Neural progenitor cell (in vitro differentiated cells): ENCODE measurements at regions not wholly inside any gene's neighbourhood (a gene's known extent, or its start where the extent isn't known, plus 50 kb on each side); places are given as distances from the start of the nearest gene placed in this dataset.

Source experiments
- DNase-seq: peaks from one replicate; pipeline ENCODE4 v3.0.0-alpha.2; 2016; ENCODE audit warnings: low spot score
- H2AFZ ChIP-seq: fragments of 200-600 bp; sonication (generic); replicated peaks from 2 replicates; pipeline ENCODE4 v1.6.1; 2016; ENCODE audit warnings: antibody characterized with exemption
- H3F3A ChIP-seq: fragments of 200-600 bp; sonication (generic); 2 replicates; pipeline ENCODE4 v1.6.1; 2016; ENCODE audit warnings: antibody characterized with exemption, low read depth
- H3K27ac ChIP-seq: fragments of 200-600 bp; sonication (generic); 2 replicates; pipeline ENCODE4 v1.5.1; 2016; ENCODE audit warnings: mild to moderate bottlenecking
- H3K27me3 ChIP-seq: fragments of 200-600 bp; sonication (generic); 2 replicates; pipeline ENCODE4 v1.6.1; 2016; ENCODE audit warnings: mild to moderate bottlenecking, moderate library complexity
- H3K36me3 ChIP-seq: fragments of 200-600 bp; sonication (generic); 2 replicates; pipeline ENCODE4 v1.5.1; 2016
- H3K4me1 ChIP-seq: fragments of 200-600 bp; sonication (generic); 2 replicates; pipeline ENCODE4 v1.6.1; 2016; ENCODE audit warnings: mixed run types
- H3K4me2 ChIP-seq: fragments of 200-600 bp; sonication (generic); 2 replicates; pipeline ENCODE4 v1.6.1; 2016
- H3K4me3 ChIP-seq: fragments of 200-600 bp; sonication (generic); 2 replicates; pipeline ENCODE4 v1.5.1; 2016
- H3K79me2 ChIP-seq: fragments of 200-600 bp; sonication (generic); 2 replicates; pipeline ENCODE4 v1.6.1; 2016; ENCODE audit warnings: low read depth
- H3K9ac ChIP-seq: fragments of 200-600 bp; sonication (generic); 2 replicates; pipeline ENCODE4 v1.6.1; 2016
- H3K9me3 ChIP-seq: fragments of 200-600 bp; sonication (generic); 2 replicates; pipeline ENCODE4 v1.5.1; 2016; ENCODE audit warnings: low read depth
- H4K20me1 ChIP-seq: fragments of 200-600 bp; sonication (generic); 2 replicates; pipeline ENCODE4 v1.6.1; 2016; ENCODE audit warnings: low read depth
- H3K27ac Mint-ChIP-seq: 3 replicates; pipeline ENCODE4 v1.8.0; 2021; ENCODE audit warnings: mixed read lengths
- H3K27me3 Mint-ChIP-seq: 2 replicates; pipeline ENCODE4 v1.8.0; 2022; ENCODE audit warnings: low read depth, mild to moderate bottlenecking, inconsistent platforms, moderate library complexity, mixed read lengths; ENCODE audit not compliant: insufficient read depth
- H3K36me3 Mint-ChIP-seq: 3 replicates; pipeline ENCODE4 v1.8.0; 2021; ENCODE audit warnings: mixed read lengths
- H3K4me1 Mint-ChIP-seq: 3 replicates; pipeline ENCODE4 v1.8.0; 2021; ENCODE audit warnings: mixed read lengths
- H3K4me3 Mint-ChIP-seq: 3 replicates; pipeline ENCODE4 v1.8.0; 2021; ENCODE audit warnings: mild to moderate bottlenecking, moderate library complexity, mixed read lengths
- H3K9me3 Mint-ChIP-seq: 3 replicates; pipeline ENCODE4 v1.8.0; 2020; ENCODE audit warnings: mixed read lengths
- EZH2 ChIP-seq: fragments of 200-600 bp; sonication (generic); IDR thresholded peaks from 2 replicates; pipeline ENCODE4 v1.6.1; 2017; ENCODE audit warnings: antibody characterized with exemption, mild to moderate bottlenecking, moderate library complexity
- EZH2phosphoT487 ChIP-seq: fragments of 200-600 bp; sonication (generic); IDR thresholded peaks from 2 replicates; pipeline ENCODE4 v1.6.1; 2017; ENCODE audit warnings: antibody characterized with exemption
- TF ChIP-seq, protein P1 (sequence below): fragments of 200-600 bp; sonication (generic); IDR thresholded peaks from 2 replicates; pipeline ENCODE4 v1.5.1; 2017; ENCODE audit warnings: antibody characterized with exemption, mild to moderate bottlenecking

- H3K27ac ChIP-seq, result no peak overlapping the region
- H3K79me2 ChIP-seq, result no peaks in the 10 kb centered on the region
- Mint-ChIP-seq H3K27me3 (no peaks in the 10 kb centered on the region), H3K27ac (no peak overlapping the region), H3K4me1 (peaks cover 5% of the 10 kb centered on the region), H3K9me3 (peaks cover 2% of the 10 kb centered on the region), H3K36me3 (no peaks in the 10 kb centered on the region), H3K4me3 (no peak overlapping the region)
- TF ChIP-seq EZH2phosphoT487 (no peak), EZH2 (no peak)
- TF ChIP-seq, protein P1, sequence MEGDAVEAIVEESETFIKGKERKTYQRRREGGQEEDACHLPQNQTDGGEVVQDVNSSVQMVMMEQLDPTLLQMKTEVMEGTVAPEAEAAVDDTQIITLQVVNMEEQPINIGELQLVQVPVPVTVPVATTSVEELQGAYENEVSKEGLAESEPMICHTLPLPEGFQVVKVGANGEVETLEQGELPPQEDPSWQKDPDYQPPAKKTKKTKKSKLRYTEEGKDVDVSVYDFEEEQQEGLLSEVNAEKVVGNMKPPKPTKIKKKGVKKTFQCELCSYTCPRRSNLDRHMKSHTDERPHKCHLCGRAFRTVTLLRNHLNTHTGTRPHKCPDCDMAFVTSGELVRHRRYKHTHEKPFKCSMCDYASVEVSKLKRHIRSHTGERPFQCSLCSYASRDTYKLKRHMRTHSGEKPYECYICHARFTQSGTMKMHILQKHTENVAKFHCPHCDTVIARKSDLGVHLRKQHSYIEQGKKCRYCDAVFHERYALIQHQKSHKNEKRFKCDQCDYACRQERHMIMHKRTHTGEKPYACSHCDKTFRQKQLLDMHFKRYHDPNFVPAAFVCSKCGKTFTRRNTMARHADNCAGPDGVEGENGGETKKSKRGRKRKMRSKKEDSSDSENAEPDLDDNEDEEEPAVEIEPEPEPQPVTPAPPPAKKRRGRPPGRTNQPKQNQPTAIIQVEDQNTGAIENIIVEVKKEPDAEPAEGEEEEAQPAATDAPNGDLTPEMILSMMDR, result no peak
- H3K36me3 ChIP-seq, result no peaks in the 10 kb centered on the region
- DNase-seq, result no peak
- H3K4me3 ChIP-seq, result no peak overlapping the region
- H3K9ac ChIP-seq, result no peak overlapping the region
- H4K20me1 ChIP-seq, result no peaks in the 10 kb centered on the region
- H3F3A ChIP-seq, result no peaks in the 10 kb centered on the region
- no peaks in the 10 kb centered on the region for H3K9me3 ChIP-seq
- no peaks in the 10 kb centered on the region for H3K4me1 ChIP-seq
- no peak overlapping the region for H3K4me2 ChIP-seq
- H3K27me3 ChIP-seq, result no peaks in the 10 kb centered on the region
- no peak overlapping the region for H2AFZ ChIP-seq
Measured at GRCh38 chr5:115393239-115393638, 96.8 kb upstream of the CCDC112 start.

GRCh38 chr5:115392611-115393010, 96.2 kb upstream of the CCDC112 start:
- Mint-ChIP-seq H3K27me3 (no peaks in the 10 kb centered on the region), H3K36me3 (no peaks in the 10 kb centered on the region), H3K4me3 (no peak overlapping the region), H3K4me1 (peaks cover 5% of the 10 kb centered on the region), H3K27ac (no peak overlapping the region), H3K9me3 (peaks cover 2% of the 10 kb centered on the region)
- H3K4me3 ChIP-seq, result no peak overlapping the region
- H2AFZ ChIP-seq, result no peak overlapping the region
- TF ChIP-seq EZH2, result no peak
- TF ChIP-seq, protein P1, result no peak
- no peak for TF ChIP-seq EZH2phosphoT487
- H4K20me1 ChIP-seq, result no peaks in the 10 kb centered on the region
- no peaks in the 10 kb centered on the region for H3F3A ChIP-seq
- no peaks in the 10 kb centered on the region for H3K79me2 ChIP-seq
- no peak overlapping the region for H3K9ac ChIP-seq
- H3K27me3 ChIP-seq, result no peaks in the 10 kb centered on the region
- H3K4me2 ChIP-seq, result no peak overlapping the region
- no peaks in the 10 kb centered on the region for H3K9me3 ChIP-seq
- no peak overlapping the region for H3K27ac ChIP-seq
- no peak for DNase-seq
- no peaks in the 10 kb centered on the region for H3K36me3 ChIP-seq
- H3K4me1 ChIP-seq, result no peaks in the 10 kb centered on the region

- H3K79me2 ChIP-seq, result no peaks in the 10 kb centered on the region
- H3K27me3 Mint-ChIP-seq, result no peaks in the 10 kb centered on the region
- no peaks in the 10 kb centered on the region for H3K27me3 ChIP-seq
- no peak overlapping the region for H3K4me2 ChIP-seq
- H3K27ac Mint-ChIP-seq, result no peak overlapping the region
- no peaks in the 10 kb centered on the region for H4K20me1 ChIP-seq
- H3K9ac ChIP-seq, result no peak overlapping the region
- peaks cover 5% of the 10 kb centered on the region for H3K4me1 Mint-ChIP-seq
- H3K27ac ChIP-seq, result no peak overlapping the region
- no peak overlapping the region for H3K4me3 ChIP-seq
- no peaks in the 10 kb centered on the region for H3K36me3 ChIP-seq
- peaks cover 2% of the 10 kb centered on the region for H3K9me3 Mint-ChIP-seq
- no peak for DNase-seq
- no peak overlapping the region for H3K4me3 Mint-ChIP-seq
- H3K4me1 ChIP-seq, result no peaks in the 10 kb centered on the region
- no peaks in the 10 kb centered on the region for H3F3A ChIP-seq
- no peak for TF ChIP-seq EZH2phosphoT487
- TF ChIP-seq, protein P1, result no peak
- no peak for TF ChIP-seq EZH2
- no peaks in the 10 kb centered on the region for H3K9me3 ChIP-seq
- H2AFZ ChIP-seq, result no peak overlapping the region
- H3K36me3 Mint-ChIP-seq, result no peaks in the 10 kb centered on the region
Measured at GRCh38 chr5:115391780-115392179, 95.3 kb upstream of the CCDC112 start.
